ENCODE measurements at regions not wholly inside any gene's neighbourhood (a gene's known extent, or its start where the extent isn't known, plus 50 kb on each side); places are given as distances from the start of the nearest gene placed in this dataset.

DNA sequence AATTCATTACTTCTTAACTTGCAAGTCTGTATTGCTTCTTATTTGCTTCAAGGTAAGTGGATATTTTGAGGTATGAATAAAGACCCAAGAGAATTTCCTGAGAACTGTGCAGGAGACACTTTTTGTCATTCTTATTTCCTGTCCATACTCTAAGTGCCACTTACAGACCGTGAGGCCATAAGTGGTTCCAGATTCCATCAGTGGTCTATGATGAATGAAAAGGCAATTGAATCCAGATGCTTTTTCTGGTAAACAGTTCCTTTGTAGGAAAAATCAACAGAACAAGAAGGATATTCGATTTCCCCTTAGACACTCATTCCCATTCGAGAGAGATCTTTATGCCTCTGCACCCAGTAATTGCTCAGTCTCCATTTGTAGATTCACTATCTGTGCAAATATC, 58.3 kb upstream of the PDE10A start:
- Histone ChIP-seq H3K27me3 (ENCODE audit: control insufficient read depth, insufficient read depth, low read length) (peaks cover 4% of the 10 kb centered on the region), H2AFZ (no peak overlapping the region), H3K4me3 (ENCODE audit: low read depth, low read length) (no peak overlapping the region), H3K36me3 (ENCODE audit: control insufficient read depth, insufficient read depth, low read length) (no peaks in the 10 kb centered on the region), H3K79me2 (no peaks in the 10 kb centered on the region), H3K27ac (no peak overlapping the region), H3K4me2 (ENCODE audit: low read length) (no peak overlapping the region), H3K4me1 (no peaks in the 10 kb centered on the region), H3K9ac (no peak overlapping the region), H3K9me3 (ENCODE audit: control insufficient read depth, low read length) (no peaks in the 10 kb centered on the region)
- no peak for TF ChIP-seq CTCF (IDR thresholded peaks at IDR 0.05)

DNA sequence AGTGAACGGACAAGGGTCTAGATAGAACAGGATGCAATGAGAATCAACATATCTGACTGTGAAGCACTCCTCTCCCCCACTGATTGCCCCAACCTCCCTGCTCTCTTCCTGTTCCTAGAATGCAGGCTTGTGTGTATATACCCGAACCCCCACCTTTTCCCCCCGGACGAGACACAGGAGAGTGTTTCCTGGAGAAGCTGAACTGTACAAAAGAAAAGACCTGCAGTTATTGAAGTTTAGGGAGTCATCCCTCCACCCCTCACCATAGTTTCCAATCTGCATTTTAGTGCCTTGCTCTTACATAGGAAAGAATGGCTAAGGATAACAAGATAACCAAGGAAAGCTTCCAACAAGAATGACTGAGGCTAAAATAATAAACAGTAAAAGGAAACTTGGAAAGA, 55.5 kb upstream of the PDE10A start:
- no peak overlapping the region for H3K4me2 ChIP-seq (ENCODE audit: low read length)
- H3K9me3 ChIP-seq (ENCODE audit: control insufficient read depth, low read length): no peaks in the 10 kb centered on the region
- H3K79me2 ChIP-seq: no peaks in the 10 kb centered on the region
- no peaks in the 10 kb centered on the region for H3K4me1 ChIP-seq
- no peaks in the 10 kb centered on the region for H3K36me3 ChIP-seq (ENCODE audit: control insufficient read depth, insufficient read depth, low read length)
- no peak overlapping the region for H3K27ac ChIP-seq
- TF ChIP-seq CTCF (IDR thresholded peaks at IDR 0.05): no peak
- peaks cover 4% of the 10 kb centered on the region for H3K27me3 ChIP-seq (ENCODE audit: control insufficient read depth, insufficient read depth, low read length)
- H2AFZ ChIP-seq: no peak overlapping the region
- H3K4me3 ChIP-seq (ENCODE audit: low read depth, low read length): no peak overlapping the region
- no peak overlapping the region for H3K9ac ChIP-seq

DNA sequence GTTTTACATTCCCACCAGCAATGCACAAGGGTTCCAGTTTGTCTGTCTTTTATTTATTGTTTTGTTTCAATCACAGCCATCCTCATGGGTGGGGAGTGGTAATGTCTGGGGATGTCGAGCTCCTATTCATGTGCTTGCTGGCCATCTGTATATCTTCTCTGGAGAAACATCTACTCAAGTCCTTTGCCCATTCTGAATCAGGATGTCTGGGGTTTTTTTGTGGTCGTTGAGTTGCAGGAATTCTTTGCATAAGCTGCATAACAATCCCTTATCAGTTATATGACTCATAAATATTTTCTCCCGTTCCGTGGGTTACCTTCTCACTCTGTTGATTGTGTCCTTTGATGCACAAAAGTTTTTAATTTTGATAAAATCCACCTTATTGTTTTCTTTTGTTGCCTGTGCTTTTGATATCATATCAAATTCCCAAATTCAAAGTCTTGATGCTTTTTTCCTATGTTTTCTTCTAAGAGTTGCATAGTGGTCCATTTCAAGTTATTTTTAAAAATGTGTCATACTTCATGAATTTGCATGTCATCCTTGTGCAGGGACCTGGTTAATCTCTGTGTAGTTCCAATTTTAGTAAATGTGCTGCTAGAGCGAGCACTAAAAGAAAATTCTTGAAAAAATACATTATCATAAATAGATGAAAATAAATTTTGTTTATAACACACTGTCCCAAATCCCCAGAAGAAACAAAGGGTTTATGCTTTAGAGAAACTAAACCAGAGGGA, 54.9 kb upstream of the PDE10A start:
- Histone ChIP-seq H3K4me3 (ENCODE audit: low read depth, low read length) (no peak overlapping the region), H3K4me2 (ENCODE audit: low read length) (no peak overlapping the region), H2AFZ (no peak overlapping the region), H3K9me3 (ENCODE audit: control insufficient read depth, low read length) (no peaks in the 10 kb centered on the region), H3K79me2 (no peaks in the 10 kb centered on the region), H3K27me3 (ENCODE audit: control insufficient read depth, insufficient read depth, low read length) (peaks cover 4% of the 10 kb centered on the region), H3K27ac (no peak overlapping the region), H3K4me1 (no peaks in the 10 kb centered on the region), H3K9ac (no peak overlapping the region), H3K36me3 (ENCODE audit: control insufficient read depth, insufficient read depth, low read length) (no peaks in the 10 kb centered on the region)
- no peak for TF ChIP-seq CTCF (IDR thresholded peaks at IDR 0.05)

DNA sequence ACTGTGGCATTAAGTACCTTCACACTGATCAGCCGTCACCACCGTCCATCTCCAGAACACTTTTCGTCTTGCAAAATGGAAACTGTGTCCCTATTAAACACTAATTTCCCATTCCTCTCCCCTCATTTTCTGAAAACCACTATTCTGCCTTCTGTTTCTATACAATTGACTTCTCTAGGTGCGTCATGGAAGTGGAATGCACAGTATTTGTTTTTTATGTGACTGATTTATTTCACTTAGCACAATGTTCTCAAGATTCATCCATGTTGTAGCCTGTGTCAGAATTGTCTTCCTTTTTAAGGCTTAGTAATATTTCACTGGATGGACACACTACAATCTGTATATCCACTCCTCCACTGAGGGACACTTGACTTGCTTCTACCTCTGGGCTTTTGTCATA, 53.8 kb upstream of the PDE10A start:
- no peak overlapping the region for H3K27ac ChIP-seq
- no peaks in the 10 kb centered on the region for H3K4me1 ChIP-seq
- no peaks in the 10 kb centered on the region for H3K9me3 ChIP-seq (ENCODE audit: control insufficient read depth, low read length)
- H3K4me2 ChIP-seq (ENCODE audit: low read length): no peak overlapping the region
- H3K27me3 ChIP-seq (ENCODE audit: control insufficient read depth, insufficient read depth, low read length): peaks cover 4% of the 10 kb centered on the region
- no peak overlapping the region for H3K9ac ChIP-seq
- H2AFZ ChIP-seq: no peak overlapping the region
- H3K36me3 ChIP-seq (ENCODE audit: control insufficient read depth, insufficient read depth, low read length): no peaks in the 10 kb centered on the region
- no peak overlapping the region for H3K4me3 ChIP-seq (ENCODE audit: low read depth, low read length)
- TF ChIP-seq CTCF (IDR thresholded peaks at IDR 0.05): no peak
- no peaks in the 10 kb centered on the region for H3K79me2 ChIP-seq

DNA sequence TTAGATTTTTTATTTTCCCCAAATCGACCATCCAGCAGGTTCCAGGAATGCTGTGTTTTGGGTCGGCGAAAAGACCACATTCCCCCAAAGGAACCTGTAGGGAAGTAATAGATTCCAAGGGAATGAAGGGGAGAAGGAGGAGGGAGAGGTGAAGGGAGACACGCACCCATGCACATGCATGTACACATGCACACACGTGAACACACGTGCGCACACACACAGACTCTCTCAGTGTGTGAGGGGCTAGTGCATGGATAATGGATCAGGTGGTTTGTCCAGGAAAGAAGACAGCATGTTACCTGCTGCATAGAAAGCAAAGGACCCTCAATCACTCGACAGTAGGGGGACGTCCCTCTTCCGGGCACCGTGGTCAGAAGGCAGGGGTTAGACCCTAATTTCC, 52.4 kb upstream of the PDE10A start:
- Histone ChIP-seq H3K9me3 (ENCODE audit: control insufficient read depth, low read length) (no peaks in the 10 kb centered on the region), H2AFZ (no peak overlapping the region), H3K36me3 (ENCODE audit: control insufficient read depth, insufficient read depth, low read length) (no peaks in the 10 kb centered on the region), H3K27ac (no peak overlapping the region), H3K27me3 (ENCODE audit: control insufficient read depth, insufficient read depth, low read length) (peaks cover 4% of the 10 kb centered on the region), H3K79me2 (no peaks in the 10 kb centered on the region), H3K4me2 (ENCODE audit: low read length) (no peak overlapping the region), H3K4me3 (ENCODE audit: low read depth, low read length) (no peak overlapping the region), H3K4me1 (no peaks in the 10 kb centered on the region), H3K9ac (no peak overlapping the region)
- TF ChIP-seq CTCF (IDR thresholded peaks at IDR 0.05): no peak
